HG03460 (cell line): ENCODE measurements at regions not wholly inside any gene's neighbourhood (a gene's known extent, or its start where the extent isn't known, plus 50 kb on each side); places are given as distances from the start of the nearest gene placed in this dataset.

ENCODE experiments used
- ATAC-seq: cut with Tn5 transposase; IDR thresholded peaks from one replicate; pipeline ENCODE4 v1.9.1; 2021; ENCODE audit not compliant: unreplicated experiment

DNA sequence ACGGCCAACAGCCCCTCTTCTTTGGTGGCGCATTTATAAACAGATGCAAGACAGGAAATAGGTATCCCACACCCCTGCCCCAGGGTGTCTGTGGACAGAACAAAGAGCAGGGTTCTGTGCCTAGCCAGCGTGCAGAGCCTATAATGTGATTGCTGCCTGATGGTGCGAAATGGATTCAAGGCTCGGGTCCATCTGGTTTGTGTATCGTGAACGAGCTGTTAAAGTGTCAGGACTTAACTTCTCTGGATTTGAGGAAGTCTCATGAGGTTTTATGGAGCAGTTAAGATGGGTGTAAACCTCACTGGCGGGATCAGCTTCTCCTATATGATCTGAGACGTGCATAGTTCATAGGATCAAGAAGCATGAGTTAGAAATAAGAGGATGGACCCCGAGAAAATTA, 388.7 kb upstream of the TBX3 start:
- ATAC-seq: no peak

DNA sequence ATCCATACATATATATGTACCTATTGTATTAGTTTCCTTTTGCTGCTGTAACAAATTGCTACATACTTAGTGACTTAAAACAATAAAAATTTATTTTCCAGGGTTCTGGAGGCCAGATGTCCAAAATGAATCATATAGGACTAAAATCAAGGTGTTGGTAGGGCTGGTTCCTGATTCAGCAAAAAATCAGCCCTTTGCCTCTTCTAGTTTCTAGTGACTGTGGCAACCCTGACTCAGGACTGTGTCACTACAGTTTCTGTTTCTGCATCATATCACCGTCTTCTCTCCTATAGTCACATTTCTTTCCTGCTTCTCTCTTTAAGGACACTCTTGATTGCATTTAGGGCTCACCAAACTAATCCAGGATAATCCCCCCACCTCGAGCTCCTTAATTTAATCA, 386.3 kb upstream of the TBX3 start:
- no peak for ATAC-seq

DNA sequence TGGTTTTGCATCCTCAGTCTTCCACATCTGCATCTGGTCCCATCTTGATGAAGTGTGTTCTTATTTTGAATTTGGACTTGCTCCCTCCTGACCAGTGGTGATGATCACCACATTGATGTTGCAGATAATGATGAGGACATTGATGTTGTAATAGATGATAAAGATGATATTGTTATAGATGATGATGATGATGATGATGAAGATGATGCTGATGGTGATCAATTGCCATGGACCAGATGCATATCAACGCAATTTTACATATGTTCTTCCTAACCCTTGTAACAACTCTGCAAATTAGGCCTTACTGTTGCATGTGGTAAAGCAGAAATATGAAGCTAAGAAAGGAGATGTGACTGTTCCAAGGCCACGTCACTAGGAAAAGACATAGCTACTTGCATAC, 380.3 kb upstream of the TBX3 start:
- ATAC-seq: no peak

DNA sequence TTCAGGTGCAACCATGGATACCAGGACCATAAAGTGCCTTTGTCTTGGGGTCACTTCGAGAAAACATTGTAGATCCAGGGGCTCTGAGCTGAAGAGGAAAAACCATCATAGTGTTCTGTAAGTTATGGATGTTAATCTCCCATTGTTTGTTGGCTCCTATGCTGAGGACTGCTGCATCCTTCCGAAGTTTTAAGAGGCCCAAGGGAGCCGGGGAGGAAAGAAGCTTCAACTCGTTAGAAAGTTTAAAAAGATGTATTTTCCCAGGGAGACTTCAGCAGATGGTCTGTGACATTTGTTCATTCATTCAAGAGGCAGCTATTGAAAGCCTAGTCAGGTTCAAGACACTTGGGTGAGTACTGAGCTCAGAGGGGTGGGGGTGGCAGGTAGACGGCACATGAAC, 378.8 kb upstream of the TBX3 start:
- no peak for ATAC-seq

DNA sequence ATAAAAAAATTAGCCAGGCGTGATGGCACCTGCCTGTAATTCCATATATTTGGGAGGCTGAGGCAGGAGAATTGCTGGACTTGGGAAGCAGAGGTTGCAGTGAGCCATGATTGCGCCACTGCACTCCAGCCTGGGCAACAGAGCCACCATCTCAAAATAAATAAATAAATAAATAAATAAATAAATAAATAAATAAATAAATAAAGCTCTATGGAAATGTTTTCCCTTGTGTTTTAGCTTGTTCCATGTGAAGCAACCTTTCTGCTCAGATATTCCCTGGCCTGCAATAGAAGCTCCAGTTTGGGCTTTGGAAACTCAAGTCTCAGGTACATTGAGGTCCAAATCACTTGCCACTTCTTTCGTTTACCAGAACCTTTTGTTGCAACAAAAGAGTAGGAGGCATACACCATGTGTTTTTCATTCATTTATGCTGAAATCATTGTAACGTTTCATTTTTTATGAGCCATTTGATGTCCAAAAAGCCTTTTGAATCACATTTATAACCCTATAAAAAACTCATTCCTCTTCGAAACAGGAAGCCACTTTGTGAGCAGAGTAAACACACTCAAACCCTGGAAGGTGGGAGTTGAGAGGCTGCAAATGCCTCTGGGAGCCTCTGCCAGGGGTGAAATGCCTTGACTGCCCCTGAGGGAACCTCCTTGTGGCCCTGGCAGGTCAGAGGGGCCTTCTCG, 376.6 kb upstream of the TBX3 start:
- no peak for ATAC-seq

DNA sequence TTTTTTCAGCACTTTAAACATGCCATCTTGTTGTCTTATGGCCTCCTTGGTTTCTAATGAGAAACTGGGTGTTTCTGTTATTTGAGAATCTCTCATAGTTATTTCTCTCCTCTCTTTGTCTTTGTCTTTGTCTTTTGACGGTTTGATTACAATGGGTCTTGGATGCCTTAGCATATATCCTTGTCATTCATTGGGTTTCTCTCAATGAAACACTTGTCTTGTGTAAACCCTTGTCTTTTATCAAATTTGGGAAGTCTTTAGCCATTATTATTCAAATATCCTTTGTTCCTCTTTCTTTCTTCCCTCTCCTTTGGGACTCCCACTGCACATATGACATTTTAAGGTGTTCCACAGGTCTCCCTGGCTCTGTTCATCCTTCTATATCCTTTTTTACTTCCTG, 373.5 kb upstream of the TBX3 start:
- ATAC-seq: no peak

DNA sequence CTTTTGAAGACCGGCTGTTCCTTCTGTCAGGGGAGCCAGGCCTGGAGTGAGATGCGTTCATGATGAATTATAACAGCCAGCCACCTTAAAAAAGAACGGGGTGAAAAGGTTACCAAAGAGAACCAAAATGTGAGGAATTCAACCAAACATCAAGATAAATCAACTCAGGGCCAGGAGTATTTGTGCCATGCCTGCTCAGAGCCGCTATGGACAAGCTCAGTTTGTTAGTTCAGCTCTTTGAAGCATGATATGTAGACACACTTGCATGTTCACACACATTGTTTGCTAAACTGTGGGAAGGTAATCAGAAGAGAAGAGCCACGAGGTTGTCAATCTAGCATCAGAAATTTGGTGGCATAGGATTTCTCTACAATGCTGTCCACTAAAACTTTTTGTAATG, 367.4 kb upstream of the TBX3 start:
- ATAC-seq: no peak

DNA sequence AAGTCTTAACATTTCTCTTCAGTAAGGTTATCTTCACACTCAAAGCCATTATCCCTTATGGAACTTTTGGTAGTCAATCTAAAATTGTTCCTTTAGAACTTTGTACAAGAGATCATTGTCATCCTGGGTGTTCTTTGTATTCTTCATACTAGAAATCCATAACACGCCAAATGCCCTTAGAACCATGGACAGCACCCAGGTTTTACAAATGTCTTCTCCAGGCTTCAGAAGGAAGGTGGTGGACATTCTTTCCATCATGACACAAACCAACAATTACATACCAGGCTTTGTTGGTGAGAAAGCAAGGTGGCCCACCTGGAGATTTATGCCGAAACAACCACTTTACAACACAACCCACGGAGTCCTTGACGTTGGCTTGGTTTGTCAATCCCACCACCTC, 365.6 kb upstream of the TBX3 start:
- no peak for ATAC-seq

DNA sequence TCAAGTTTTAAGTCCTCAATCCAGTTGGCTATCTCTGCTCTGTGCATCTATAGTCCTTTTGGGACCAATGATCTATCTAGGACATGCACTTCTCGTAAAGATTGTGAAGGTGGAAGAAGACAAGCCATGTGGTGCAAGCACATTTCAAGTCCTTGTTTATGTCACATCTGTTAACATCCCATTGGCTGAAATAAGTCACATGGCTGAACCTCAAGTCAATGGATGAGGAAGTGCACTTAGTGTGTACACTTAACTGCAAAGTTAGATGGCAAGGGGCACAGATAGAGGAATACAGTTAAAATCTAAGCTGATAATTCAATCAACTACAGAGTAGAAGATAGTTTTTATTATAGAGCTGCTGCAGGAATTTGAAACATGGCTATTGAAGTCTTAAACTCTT, 362.8 kb upstream of the TBX3 start:
- no peak for ATAC-seq

DNA sequence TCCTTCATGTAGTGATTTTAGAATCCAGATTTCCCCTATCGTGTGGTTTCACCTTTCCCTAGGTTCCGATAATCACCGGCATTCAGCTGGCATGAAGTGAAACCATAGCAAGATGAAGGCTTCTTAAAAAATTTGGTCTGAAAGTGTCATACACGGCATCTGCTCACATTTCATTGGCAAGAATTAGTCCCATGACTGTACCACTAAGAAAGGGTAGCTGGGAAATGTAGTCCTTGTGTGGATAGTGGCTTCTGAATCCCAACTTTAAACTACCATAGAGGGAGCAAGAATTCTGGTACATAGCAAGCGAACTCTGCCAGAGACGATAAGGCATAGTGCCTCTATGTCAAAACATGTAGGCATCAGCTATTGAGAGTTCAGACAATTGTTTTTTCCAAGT, 360.1 kb upstream of the TBX3 start:
- ATAC-seq: no peak

DNA sequence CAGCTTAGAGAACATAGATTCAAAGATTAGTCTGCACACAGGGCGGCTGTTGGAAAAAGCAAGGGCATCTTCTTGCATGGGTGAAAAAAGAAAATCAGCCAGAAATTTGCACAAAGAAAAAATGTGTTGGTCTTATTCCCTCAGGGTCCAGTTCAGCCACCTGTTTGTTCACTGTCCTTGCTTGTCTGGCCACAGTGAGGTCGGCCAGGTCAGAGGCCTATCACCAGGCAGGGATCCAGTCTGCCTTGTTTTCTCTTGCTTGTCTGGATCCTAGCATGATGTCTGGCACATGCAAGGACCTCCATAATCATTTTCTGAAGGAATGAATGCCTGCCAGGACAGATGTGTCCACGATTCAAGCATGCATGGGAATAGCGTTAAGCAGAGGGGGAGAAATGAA, 359.1 kb upstream of the TBX3 start:
- ATAC-seq: no peak

DNA sequence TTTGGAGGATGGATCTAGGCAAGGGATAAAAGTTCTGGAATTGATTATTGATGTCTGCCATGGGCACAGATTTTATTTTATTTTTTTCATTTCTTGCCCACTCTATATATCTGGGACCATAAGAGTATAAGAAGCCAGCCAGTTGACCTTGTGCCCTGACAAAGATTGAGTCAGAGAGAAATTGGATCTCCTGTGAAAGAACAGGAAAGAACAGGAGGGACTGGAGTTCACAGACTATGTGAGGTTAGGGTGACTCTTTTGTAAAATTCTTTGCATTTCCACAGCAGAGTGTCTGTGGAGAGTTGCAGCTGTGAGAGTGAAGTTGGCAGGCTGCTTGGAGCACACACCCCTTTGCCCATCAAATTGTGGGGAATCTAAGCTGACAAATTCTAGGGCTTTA, 358.4 kb upstream of the TBX3 start:
- ATAC-seq: no peak

DNA sequence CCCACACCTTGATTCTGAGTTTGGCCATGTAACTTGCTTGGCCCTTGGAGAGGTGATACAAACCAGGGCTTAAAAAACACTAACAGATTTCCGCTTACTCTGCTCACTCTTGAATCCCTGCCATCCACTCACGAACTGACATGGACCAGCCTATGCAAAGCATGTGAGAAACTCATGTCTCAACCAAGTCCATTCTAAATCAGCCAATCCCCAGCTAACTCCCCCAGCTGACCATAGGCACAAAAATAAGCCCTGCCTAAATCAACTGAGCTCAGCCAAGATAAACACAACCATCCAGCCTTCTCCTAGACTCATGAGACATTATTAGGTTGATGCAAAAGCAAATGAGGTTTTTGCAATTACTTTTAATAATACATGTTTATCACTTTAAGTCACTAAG, 353.9 kb upstream of the TBX3 start:
- ATAC-seq: no peak

DNA sequence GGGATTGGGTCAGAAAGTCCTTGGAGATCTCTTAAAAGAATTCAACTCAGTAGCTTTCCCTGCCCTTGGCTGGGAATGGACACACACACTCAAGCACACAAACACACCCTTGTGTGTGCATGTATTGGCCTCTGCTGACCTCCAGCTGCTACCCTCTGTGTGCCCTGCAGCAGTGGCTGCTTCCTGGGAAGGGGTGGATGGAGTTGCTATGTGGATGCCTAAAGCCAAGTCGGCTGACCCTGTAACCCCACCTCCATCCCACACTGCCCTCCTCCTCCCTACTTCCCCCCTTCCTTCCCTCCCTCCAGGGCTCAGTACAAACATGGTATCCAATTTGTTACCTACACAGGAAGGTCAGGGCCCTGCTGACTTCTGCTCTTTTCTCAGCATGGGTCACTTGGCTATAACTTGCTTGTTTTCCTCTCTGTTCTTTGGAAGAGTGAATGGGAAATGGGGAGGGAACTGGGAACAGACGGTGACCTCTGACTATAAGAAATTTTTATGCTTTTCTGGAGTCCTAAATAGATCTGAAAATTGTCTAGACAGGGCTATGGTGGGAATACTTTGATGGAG, 351.6 kb upstream of the TBX3 start:
- no peak for ATAC-seq

DNA sequence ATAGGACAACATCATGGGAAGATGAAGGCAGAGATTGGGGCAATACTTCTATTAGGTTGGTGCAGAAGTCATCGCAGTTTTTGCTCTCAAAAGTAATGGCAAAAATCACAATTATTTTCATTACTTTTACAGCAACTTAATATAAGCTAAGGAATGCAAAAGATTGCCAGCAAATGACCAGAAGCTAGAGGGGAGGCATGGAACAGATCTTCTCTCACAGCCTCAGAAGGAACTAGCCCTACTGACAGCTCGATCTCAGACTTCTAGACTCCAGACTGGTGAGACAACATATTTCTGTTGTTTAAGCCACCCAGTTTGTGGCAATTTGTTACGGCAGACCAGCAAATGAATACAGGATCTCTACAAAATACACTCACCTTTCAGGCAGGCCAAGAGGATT, 348.5 kb upstream of the TBX3 start:
- no peak for ATAC-seq

DNA sequence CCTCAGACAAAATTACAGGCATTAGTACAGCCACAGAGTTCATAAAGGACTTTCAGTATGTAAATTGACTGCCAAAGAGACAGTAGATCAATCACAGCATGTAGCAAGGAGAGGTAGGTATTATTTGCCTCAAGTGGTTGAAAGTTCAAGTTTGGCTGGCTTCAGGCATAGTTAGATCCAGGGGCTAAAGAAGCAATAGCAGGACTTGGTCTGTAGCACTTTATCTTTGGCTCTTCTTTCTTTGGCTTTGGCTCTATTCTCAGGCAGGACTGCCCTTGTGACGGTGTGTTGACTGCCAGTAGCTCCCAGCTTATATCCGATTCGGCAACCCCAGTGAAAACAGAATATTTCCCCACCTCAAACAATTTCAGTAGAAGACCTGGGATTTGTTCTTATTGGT, 346.0 kb upstream of the TBX3 start:
- no peak for ATAC-seq

DNA sequence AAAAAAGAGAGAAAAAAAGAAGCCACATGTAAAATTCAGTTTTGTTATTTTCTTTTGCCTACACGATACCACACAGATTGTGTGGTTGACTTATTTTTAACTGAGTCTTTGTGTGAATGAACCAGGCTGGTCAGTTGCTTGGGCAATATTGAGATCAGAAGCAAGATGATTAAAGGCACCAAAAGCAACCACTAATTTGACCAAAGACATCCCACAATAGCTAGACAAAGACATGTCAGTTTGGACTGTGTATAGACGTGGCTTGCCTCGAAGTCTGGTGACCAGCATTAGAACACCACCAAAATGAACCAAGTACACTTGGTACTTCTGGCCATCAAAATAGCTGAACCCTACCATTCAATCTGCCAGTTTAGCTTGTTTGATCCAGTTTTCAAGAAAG, 340.6 kb upstream of the TBX3 start:
- no peak for ATAC-seq

DNA sequence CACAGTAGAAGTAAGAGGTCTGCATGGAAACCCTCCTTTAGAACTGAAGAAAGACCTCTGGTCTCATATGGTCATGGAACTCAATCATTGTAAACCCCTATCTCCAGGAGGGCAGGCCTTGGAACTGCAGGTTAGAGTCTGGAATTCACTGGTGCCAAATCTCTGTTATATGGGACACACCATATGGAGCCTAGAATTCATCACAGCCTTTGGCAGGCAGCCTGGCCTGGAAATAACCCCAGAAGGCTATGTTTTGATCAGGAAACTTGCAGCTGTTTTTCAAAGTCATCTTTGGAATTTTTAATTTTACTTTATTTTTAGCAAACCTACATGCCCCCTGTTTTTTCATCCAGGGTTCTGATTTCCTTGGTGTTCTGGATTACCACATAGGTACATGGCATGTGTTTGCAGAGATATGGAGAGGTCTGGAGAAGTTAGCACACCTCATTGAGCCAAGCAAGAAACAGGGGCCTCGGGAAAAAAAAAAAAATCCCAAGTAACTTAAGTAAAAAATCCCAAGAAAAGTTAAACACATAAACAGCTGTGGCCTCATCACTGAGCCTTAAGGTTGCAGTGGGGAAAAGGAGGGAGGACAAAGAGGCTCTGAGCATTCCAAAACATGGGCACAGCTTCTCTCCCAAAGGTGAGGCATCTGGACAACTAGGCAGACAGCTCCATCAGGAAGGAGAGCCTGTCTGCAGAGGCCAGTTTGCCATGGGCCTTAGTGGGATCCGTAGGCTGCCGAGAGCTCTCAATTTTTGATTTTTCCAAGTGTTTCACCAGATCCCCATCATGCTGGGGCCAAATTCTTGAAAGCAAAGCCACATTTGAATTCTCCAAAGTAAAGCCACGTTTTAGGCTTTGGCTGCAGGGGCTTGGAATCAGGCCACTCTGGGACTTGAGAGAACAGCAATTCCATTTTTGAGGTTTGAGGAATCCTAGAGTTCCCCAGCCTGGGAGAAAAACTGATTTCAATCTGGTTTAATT, 339.6 kb upstream of the TBX3 start:
- no peak for ATAC-seq

DNA sequence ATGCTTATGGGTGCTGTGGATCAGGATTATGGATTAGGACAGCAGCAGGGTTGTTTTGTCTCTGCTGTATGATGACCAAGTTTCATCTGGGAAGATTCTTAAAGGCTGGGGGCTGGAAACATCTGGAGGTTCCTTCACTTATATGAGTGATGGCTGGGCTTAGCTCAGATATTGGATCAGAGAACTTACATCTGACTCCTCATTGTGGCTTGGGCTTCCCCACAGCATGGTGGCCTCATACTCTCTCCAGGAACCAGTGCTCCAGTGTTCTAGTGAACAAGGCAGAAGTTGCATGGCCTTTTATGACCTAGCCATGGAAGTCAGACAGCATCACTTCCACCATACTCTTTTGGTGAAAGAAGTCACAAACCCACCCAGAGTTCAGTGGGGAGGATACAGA, 336.1 kb upstream of the TBX3 start:
- no peak for ATAC-seq

DNA sequence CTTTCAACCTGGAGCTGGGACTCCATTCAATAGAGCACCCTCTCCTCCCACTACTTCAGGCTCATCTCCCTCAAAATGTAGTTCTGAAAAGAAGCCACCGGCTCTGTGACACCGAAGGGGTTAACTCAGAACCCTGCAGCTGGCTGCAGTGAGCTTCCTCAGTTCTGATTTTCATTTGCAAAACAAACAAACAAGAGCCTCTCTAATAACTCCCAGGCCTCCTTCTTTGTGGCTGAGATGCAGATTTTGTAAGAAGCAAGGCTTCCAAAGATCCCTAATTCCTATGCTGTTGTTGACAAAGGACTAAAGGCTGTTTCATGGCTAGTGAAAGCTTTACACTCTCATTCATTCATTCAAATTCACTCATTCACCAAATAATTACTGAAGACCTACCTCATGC, 333.4 kb upstream of the TBX3 start:
- ATAC-seq: no peak

DNA sequence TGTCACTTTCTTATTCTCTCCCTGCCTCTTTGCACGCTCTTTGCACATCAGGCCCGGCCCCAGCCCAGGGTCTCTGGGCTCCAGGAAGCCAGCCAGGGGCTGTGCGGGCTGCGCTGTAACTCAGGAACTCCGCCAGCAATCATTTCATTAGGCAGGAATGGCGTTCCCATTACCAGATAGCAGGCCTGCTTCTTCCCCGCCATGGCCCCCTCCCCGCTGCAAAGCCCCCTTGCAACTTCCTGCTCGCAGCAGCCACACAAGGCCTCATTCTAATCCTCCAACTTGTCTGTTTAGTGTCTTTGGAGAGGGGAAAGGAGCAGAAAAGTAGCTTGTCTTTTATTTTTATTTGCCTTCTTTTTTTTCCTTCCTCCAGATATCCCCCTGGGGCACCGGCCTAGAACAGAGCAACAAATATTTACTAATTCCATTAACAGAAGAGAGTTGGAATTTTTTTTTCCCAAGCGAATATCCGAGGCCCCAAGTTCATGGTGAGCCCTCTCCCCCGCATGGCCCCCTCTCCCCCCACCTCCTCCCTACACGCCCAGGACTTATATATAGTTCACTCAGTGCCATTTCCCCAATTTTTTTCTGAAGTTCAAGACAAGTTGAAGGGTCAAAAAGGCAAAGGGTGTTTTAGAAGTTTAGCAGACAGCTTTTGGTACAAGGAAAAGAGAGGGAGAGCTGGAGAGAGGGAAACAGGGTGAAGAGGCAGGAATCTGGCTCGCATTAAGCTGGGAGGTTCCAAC, 329.4 kb upstream of the TBX3 start:
- ATAC-seq: no peak

DNA sequence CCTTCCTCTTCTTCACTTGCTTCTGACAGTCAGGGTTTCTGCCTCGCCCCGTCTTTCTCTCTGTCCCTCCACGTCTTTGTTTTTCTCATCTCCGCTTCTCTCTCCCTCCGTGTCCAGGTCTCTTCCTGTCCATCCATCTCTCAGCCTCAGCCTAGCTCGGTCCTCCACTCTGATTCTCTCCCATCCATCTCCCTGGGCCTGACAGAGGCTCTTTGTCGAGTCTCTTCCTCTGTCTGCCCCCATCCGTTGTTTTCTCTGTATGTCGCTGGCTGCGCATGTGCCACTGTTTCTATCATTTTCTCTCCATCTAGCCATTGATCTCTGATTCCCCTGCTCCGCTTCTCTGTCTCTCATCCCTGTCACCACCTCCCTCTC, 328.9 kb upstream of the TBX3 start:
- no peak for ATAC-seq
